ENCODE measurements at regions not wholly inside any gene's neighbourhood (a gene's known extent, or its start where the extent isn't known, plus 50 kb on each side); places are given as distances from the start of the nearest gene placed in this dataset.
"Not testable (repeated sequence)": the region's sequence is repeated elsewhere in the genome, so short reads cannot be mapped to it uniquely, and the experiment has no call there.

- CTCF ChIA-PET (ENCODE audit: low intra/inter-chr PET ratio, low total read pairs); DNase-seq (ENCODE audit: low spot score); FAIRE-seq: not testable (repeated sequence)
These were observed 226.4 kb downstream of the TM9SF2 start for GRCh38 chr13:99727651-99728050.

GRCh38 chr13:99726282-99726894, 225.1 kb downstream of the TM9SF2 start:
- in situ Hi-C loops (cut with HindIII; ENCODE audit: extremely low pct_ligation_motif_present, low pct_unique_long_range_greater_than_20kb), result no loop called here
- ChIA-PET POLR2A (no interaction called here), CTCF (ENCODE audit: low intra/inter-chr PET ratio, low total read pairs) (no interaction called here)
- Histone ChIP-seq H3K36me3 (replicated peaks in 1 of 2; ENCODE audit: control insufficient read depth in 1 of 2, insufficient read depth in 2 of 2, low read length in 2 of 2) (no peaks in the 10 kb centered on the region), H4K20me1 (ENCODE audit: insufficient read depth, low read length) (no peaks in the 10 kb centered on the region), H2AFZ (ENCODE audit: low read length) (no peak overlapping the region), H3K27ac (ENCODE audit: extremely low read length, insufficient read depth, low read length) (no peak overlapping the region), H3K9me3 (ENCODE audit: low read length) (no peaks in the 10 kb centered on the region), H3K9ac (ENCODE audit: insufficient read depth, low read depth, low read length) (no peak overlapping the region), H3K27me3 (ENCODE audit: control insufficient read depth in 1 of 2, insufficient read depth in 2 of 2, low read length in 2 of 2) (no peaks in the 10 kb centered on the region), H3K4me3 (replicated peaks in 1 of 3; ENCODE audit: insufficient read depth in 1 of 3, low read depth in 2 of 3, low read length in 3 of 3) (no peak overlapping the region), H3K4me2 (ENCODE audit: low read depth, low read length) (no peak overlapping the region), H3K4me1 (ENCODE audit: insufficient read depth, low read length) (no peaks in the 10 kb centered on the region), H3K79me2 (ENCODE audit: insufficient read depth, low read length) (no peaks in the 10 kb centered on the region)
- no peak for ATAC-seq
- no peak for FAIRE-seq
- intact Hi-C loops (cut with micrococcal nuclease; ENCODE audit: unreplicated experiment), result no loop called here
- WGBS (ENCODE audit: low lambda C conversion rate), result 93% methylated on average over 10 of the region's 10 CpGs
- DNase-seq (ENCODE audit: low spot score), result no peak
- BruUV-seq (replicated peaks), result no TSS peak
- no peak for TF ChIP-seq HNF4G (IDR thresholded peaks at IDR 0.05; ENCODE audit: borderline replicate concordance, low read depth, low read length)
- no peak for TF ChIP-seq HNF4G (CRISPR knock-in tag; IDR thresholded peaks at IDR 0.05; ENCODE audit: borderline replicate concordance, low read depth)
- TF ChIP-seq HMG20A (CRISPR knock-in tag; IDR thresholded peaks at IDR 0.05; ENCODE audit: borderline replicate concordance), result no peak
- no peak for TF ChIP-seq CBX1 (IDR thresholded peaks at IDR 0.05; ENCODE audit: low read depth)
- TF ChIP-seq HMGXB3 (CRISPR knock-in tag; IDR thresholded peaks at IDR 0.05; ENCODE audit: borderline replicate concordance), result no peak
- TF ChIP-seq ZNF607 (CRISPR knock-in tag; IDR thresholded peaks at IDR 0.05; ENCODE audit: borderline replicate concordance), result no peak
- no peak for TF ChIP-seq ARID2 (CRISPR knock-in tag; IDR thresholded peaks at IDR 0.05; ENCODE audit: borderline replicate concordance)
- TF ChIP-seq ZBTB26 (CRISPR knock-in tag; IDR thresholded peaks at IDR 0.05; ENCODE audit: borderline replicate concordance), result no peak
- TF ChIP-seq SMAD3 (CRISPR knock-in tag; IDR thresholded peaks at IDR 0.05), result no peak

More at GRCh38 chr13:99727651-99728050, 226.4 kb downstream of the TM9SF2 start:
- H3K9ac ChIP-seq (ENCODE audit: insufficient read depth, low read depth, low read length); in situ Hi-C loops (cut with HindIII; ENCODE audit: extremely low pct_ligation_motif_present, low pct_unique_long_range_greater_than_20kb); H3K4me2 ChIP-seq (ENCODE audit: low read depth, low read length); H3K4me1 ChIP-seq (ENCODE audit: insufficient read depth, low read length); H3K27me3 ChIP-seq (ENCODE audit: control insufficient read depth in 1 of 2, insufficient read depth in 2 of 2, low read length in 2 of 2); H3K79me2 ChIP-seq (ENCODE audit: insufficient read depth, low read length); H2AFZ ChIP-seq (ENCODE audit: low read length); ATAC-seq; H3K27ac ChIP-seq (ENCODE audit: extremely low read length, insufficient read depth, low read length); intact Hi-C loops (cut with micrococcal nuclease; ENCODE audit: unreplicated experiment); H3K9me3 ChIP-seq (ENCODE audit: low read length); POLR2A ChIA-PET; H3K36me3 ChIP-seq (replicated peaks in 1 of 2; ENCODE audit: control insufficient read depth in 1 of 2, insufficient read depth in 2 of 2, low read length in 2 of 2); BruUV-seq (replicated peaks); H4K20me1 ChIP-seq (ENCODE audit: insufficient read depth, low read length); H3K4me3 ChIP-seq (replicated peaks in 1 of 3; ENCODE audit: insufficient read depth in 1 of 3, low read depth in 2 of 3, low read length in 3 of 3): not testable (repeated sequence)
- WGBS (ENCODE audit: low lambda C conversion rate), result 96% methylated on average over 6 of the region's 6 CpGs
